Endothelial cell of umbilical vein (primary cell): ENCODE measurements at regions not wholly inside any gene's neighbourhood (a gene's known extent, or its start where the extent isn't known, plus 50 kb on each side); places are given as distances from the start of the nearest gene placed in this dataset.

ENCODE experiments used
- BruUV-seq: library from RNA; stranded (reverse); fragments of 400-500 nt; replicated peaks from 2 replicates; lab custom pipeline; 2021; lab: Mats Ljungman, UMichigan
- CTCF ChIA-PET: fragments of 300-600, 350-600 bp; sonication (Branson Sonifier 250); formaldehyde crosslinking; loops from one replicate; lab custom pipeline; 2021; ENCODE audit warnings: antibody characterized with exemption, inconsistent platforms; lab: Charles Lee
- POLR2A ChIA-PET: fragments of 300-600, 350-600 bp; sonication (Branson Sonifier 250); formaldehyde crosslinking; loops from one replicate; lab custom pipeline; 2021; ENCODE audit warnings: antibody characterized with exemption, inconsistent platforms; lab: Charles Lee
- DNase-seq: peaks from one replicate; pipeline ENCODE4 v3.0.0-alpha.2; 2011; ENCODE audit warnings: low read depth, low spot score
- FAIRE-seq: peaks from 2 replicates; lab custom pipeline; 2011; peaks lifted over from hg19 to GRCh38; lab: Jason Lieb, UNC
- H2AFZ ChIP-seq: 2 replicates; pipeline ENCODE4 v1.6.0; 2012; ENCODE audit warnings: low read depth, low read length, control low read depth, inconsistent platforms
- H3K27ac ChIP-seq: 2 replicates; pipeline ENCODE4 v1.5.1; 2011; ENCODE audit warnings: low read depth, mild to moderate bottlenecking, control low read depth, low read length, moderate library complexity; ENCODE audit not compliant: insufficient read depth
- H3K27me3 ChIP-seq, 2 experiments: 2 replicates each; pipeline versions ENCODE4 v1.6.0 to v1.6.1; 2011; ENCODE audit warnings: low read length in 2 of 2, mixed read lengths in 1 of 2; ENCODE audit not compliant: control insufficient read depth in 2 of 2, insufficient read depth in 2 of 2
- H3K36me3 ChIP-seq, 2 experiments: 2 replicates in 1 of 2; 3 replicates in 1 of 2; pipeline ENCODE4 v1.5.1; 2011; ENCODE audit warnings: low read length in 2 of 2, mild to moderate bottlenecking in 1 of 2, moderate library complexity in 1 of 2; ENCODE audit not compliant: control insufficient read depth in 2 of 2, insufficient read depth in 2 of 2; ENCODE audit errors: extremely low read depth in 1 of 2
- H3K4me1 ChIP-seq: 3 replicates; pipeline ENCODE4 v1.5.1; 2011; ENCODE audit warnings: mild to moderate bottlenecking, low read length; ENCODE audit not compliant: control insufficient read depth, insufficient read depth; ENCODE audit errors: extremely low read depth
- H3K4me2 ChIP-seq: 2 replicates; pipeline ENCODE4 v1.6.1; 2011; ENCODE audit warnings: low read length, control low read depth, mixed read lengths; ENCODE audit not compliant: insufficient read depth
- H3K4me3 ChIP-seq, 3 experiments: fragments of 200-600 bp in 1 of 3; sonication (generic), shearing (Covaris generic) in 1 of 3; replicated peaks in 1 of 3; 2 replicates each; pipeline ENCODE4 v1.5.1; 2011 to 2016; ENCODE audit warnings: control low read depth in 3 of 3, low read length in 3 of 3, mild to moderate bottlenecking in 2 of 3, inconsistent platforms in 1 of 3, low read depth in 1 of 3, moderate library complexity in 1 of 3; ENCODE audit not compliant: insufficient read depth in 1 of 3
- H3K79me2 ChIP-seq: 2 replicates; pipeline ENCODE4 v1.6.0; 2012; ENCODE audit warnings: low read length, inconsistent platforms; ENCODE audit not compliant: control insufficient read depth, insufficient read depth
- H3K9ac ChIP-seq: replicated peaks from 2 replicates; pipeline ENCODE3; 2011; ENCODE audit warnings: low read length, control low read depth; ENCODE audit not compliant: insufficient read depth; ENCODE audit errors: extremely low read depth
- H3K9me1 ChIP-seq: replicated peaks from 3 replicates; pipeline ENCODE4 v1.6.0; 2011; ENCODE audit warnings: mild to moderate bottlenecking, low read length; ENCODE audit not compliant: control insufficient read depth, insufficient read depth; ENCODE audit errors: extremely low read depth
- H3K9me3 ChIP-seq: replicated peaks from 2 replicates; pipeline ENCODE4 v1.5.1; 2012; ENCODE audit warnings: low read length, inconsistent platforms; ENCODE audit not compliant: control insufficient read depth, insufficient read depth
- H4K20me1 ChIP-seq: replicated peaks from 2 replicates; pipeline ENCODE3; 2011; ENCODE audit warnings: mild to moderate bottlenecking, low read length; ENCODE audit not compliant: control insufficient read depth, insufficient read depth; ENCODE audit errors: extremely low read depth
- EZH2 ChIP-seq: IDR thresholded peaks from 2 replicates; pipeline ENCODE4 v1.6.1; 2012; ENCODE audit warnings: borderline replicate concordance, low read depth, mild to moderate bottlenecking, moderate library complexity, low read length, inconsistent platforms; ENCODE audit not compliant: severe bottlenecking
- FOS ChIP-seq: IDR thresholded peaks from 2 replicates; pipeline ENCODE4 v1.6.1; 2011; ENCODE audit warnings: mild to moderate bottlenecking, low read length, moderate library complexity, borderline replicate concordance; ENCODE audit not compliant: insufficient read depth
- GATA2 ChIP-seq: IDR thresholded peaks from 2 replicates; pipeline ENCODE4 v1.7.0; 2011; ENCODE audit warnings: low read depth, mild to moderate bottlenecking, moderate library complexity, mixed read lengths, low read length; ENCODE audit not compliant: insufficient read length, insufficient read depth
- JUN ChIP-seq: IDR thresholded peaks from 2 replicates; pipeline ENCODE4 v1.6.1; 2011; ENCODE audit warnings: borderline replicate concordance, low read depth; ENCODE audit not compliant: insufficient read length, insufficient read depth
- POLR2A ChIP-seq: IDR thresholded peaks from 2 replicates; pipeline ENCODE4 v1.6.1; 2012; ENCODE audit warnings: low read depth, mild to moderate bottlenecking, control low read depth, low read length
- POLR2AphosphoS5 ChIP-seq: IDR thresholded peaks from 2 replicates; pipeline ENCODE4 v1.6.1; 2012; ENCODE audit warnings: low read depth, mild to moderate bottlenecking, control low read depth, low read length, moderate library complexity; ENCODE audit not compliant: insufficient read depth
- dilution Hi-C: fragments of 300-500 bp; cut with MboI; formaldehyde crosslinking; loops from one replicate; pipeline ENCODE4 v1.15.0; 2019; ENCODE audit warnings: low sequenced_read_pairs; ENCODE audit not compliant: extremely low pct_ligation_motif_present
- intact Hi-C: fragments of 100-400 bp; cut with micrococcal nuclease; formaldehyde crosslinking; loops from one replicate; pipeline ENCODE4 v1.10.0; 2022
- TF ChIP-seq, protein P1 (sequence below), 2 donors: IDR thresholded peaks; 1 replicate in 1 of 2; 2 replicates in 1 of 2; pipeline ENCODE4 v1.5.1; 2011; ENCODE audit warnings: low read length in 2 of 2, mild to moderate bottlenecking in 2 of 2, moderate library complexity in 2 of 2, control low read depth in 1 of 2, inconsistent platforms in 1 of 2, low read depth in 1 of 2; ENCODE audit not compliant: insufficient read depth in 1 of 2; ENCODE audit errors: extremely low read depth in 1 of 2

DNA sequence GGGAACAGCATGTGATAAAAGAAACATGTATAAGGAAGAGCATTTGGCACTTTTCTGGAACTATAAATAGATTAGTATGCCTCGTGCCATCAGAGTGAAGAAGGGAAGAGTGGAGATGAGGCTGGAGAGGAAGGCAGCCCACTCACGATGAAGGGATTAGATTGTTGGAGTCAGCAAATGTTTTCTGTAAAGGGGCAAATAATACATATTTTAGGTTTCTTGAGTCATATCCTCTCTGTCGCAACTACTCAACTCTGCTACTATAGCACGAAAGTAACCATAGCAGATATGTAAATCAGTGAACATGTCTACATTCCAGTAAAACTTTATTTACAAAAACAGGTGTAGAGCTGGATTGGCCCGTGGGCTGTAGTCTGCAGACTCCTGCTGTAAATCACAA lies 147.8 kb downstream of the TENT5C start:
- Histone ChIP-seq H3K4me3 (no peak overlapping the region), H3K9me3 (no peaks in the 10 kb centered on the region), H3K4me1 (peaks cover 9% of the 10 kb centered on the region), H3K36me3 (no peaks in the 10 kb centered on the region), H2AFZ (peak overlapping the region; percentile 7), H3K79me2 (no peaks in the 10 kb centered on the region), H3K27ac (no peak overlapping the region), H3K9ac (no peak overlapping the region), H3K9me1 (no peaks in the 10 kb centered on the region), H3K4me2 (peak overlapping the region; percentile 18), H4K20me1 (no peaks in the 10 kb centered on the region), H3K27me3 (peaks cover 6 to 9% of the 10 kb centered on the region in 2 experiments)
- DNase-seq, result no peak
- dilution Hi-C loops, result loop anchor here (25.0 kb wide), 1 partner anchor 216 kb away; no protein-coding TSS in a partner anchor
- TF ChIP-seq EZH2 (no peak), GATA2 (no peak), JUN (no peak)
- intact Hi-C loops, result loop anchor here (1.0 to 10.0 kb wide), 7 partner anchors 43 to 685 kb away; partner anchors contain the start of genes TENT5C and TRIM45
- ChIA-PET CTCF (interaction anchor here (0.6 to 10.6 kb wide), 69 partner anchors 8 to 689 kb away, joined by 3 to 398 read pairs (median 5); partner anchors contain the start of gene TENT5C), POLR2A (interaction anchor here (0.9 kb wide), 1 partner anchor 241 kb away, joined by 3 read pairs; no protein-coding TSS in a partner anchor)
- no TSS peak for BruUV-seq
- FAIRE-seq, result no peak

DNA sequence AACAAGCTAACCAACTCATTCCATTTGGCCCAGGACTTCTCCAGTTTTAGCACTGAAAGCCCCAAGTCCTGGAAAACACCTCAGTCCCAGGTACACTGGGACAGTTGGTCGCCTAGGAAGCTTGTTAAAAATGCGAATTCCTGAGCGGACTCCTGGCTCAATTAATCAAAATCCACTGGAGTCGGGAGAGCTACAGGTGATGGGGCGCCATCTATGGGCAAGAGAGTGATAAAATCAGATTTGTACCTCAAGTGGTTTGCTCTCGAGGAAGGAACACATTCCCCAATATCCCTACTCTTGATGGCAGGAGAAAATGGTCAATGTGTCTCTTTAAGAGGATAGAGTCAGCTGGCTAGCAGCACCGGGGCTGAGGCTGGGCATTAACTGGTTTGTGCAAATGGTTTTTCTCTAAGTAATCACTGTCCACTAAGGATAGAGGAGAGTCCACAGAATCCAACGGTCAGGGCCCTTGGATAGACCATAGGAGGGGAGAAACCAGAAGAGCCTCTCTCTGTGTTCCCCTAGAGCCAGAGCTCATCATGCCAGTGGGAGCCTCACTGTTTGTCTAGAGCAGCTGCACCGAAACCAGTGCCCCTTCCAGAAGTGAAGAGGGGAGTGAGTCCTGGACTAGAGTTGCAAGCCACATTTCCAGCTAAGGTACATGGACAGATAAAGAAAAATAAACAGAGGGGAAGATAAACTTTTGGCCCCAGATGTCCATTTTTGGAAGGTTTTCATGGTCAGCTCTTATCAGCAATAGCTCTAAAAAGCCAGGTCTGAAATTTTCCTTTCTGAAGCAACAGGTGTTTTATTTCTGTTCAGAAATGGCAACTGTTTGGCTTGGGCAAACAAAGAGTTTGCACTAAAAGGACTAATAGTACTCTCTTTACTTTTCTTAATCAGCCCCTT lies 148.5 kb downstream of the TENT5C start:
- Histone ChIP-seq H3K4me3 (no peak overlapping the region), H4K20me1 (no peaks in the 10 kb centered on the region), H3K9me1 (no peaks in the 10 kb centered on the region), H3K4me1 (peaks cover 9% of the 10 kb centered on the region), H3K9ac (no peak overlapping the region), H3K36me3 (no peaks in the 10 kb centered on the region), H3K9me3 (no peaks in the 10 kb centered on the region), H3K27ac (no peak overlapping the region), H3K27me3 (peaks cover 6 to 9% of the 10 kb centered on the region in 2 experiments), H2AFZ (peak overlapping the region; percentile 7), H3K79me2 (no peaks in the 10 kb centered on the region), H3K4me2 (peak overlapping the region; percentile 18)
- ChIA-PET CTCF (interaction anchor here (0.6 to 10.6 kb wide), 72 partner anchors 9 to 690 kb away, joined by 3 to 398 read pairs (median 5); partner anchors contain the start of gene TENT5C), POLR2A (interaction anchor here (0.9 kb wide), 1 partner anchor 242 kb away, joined by 3 read pairs; no protein-coding TSS in a partner anchor)
- dilution Hi-C loops, result loop anchor here (25.0 kb wide), 1 partner anchor 217 kb away; no protein-coding TSS in a partner anchor
- intact Hi-C loops, result loop anchor here (1.0 to 10.0 kb wide), 7 partner anchors 44 to 686 kb away; partner anchors contain the start of genes TENT5C and TRIM45
- DNase-seq, result peak; percentile 71
- TF ChIP-seq EZH2, result no peak
- TF ChIP-seq POLR2A, result no peak
- TF ChIP-seq, protein P1, sequence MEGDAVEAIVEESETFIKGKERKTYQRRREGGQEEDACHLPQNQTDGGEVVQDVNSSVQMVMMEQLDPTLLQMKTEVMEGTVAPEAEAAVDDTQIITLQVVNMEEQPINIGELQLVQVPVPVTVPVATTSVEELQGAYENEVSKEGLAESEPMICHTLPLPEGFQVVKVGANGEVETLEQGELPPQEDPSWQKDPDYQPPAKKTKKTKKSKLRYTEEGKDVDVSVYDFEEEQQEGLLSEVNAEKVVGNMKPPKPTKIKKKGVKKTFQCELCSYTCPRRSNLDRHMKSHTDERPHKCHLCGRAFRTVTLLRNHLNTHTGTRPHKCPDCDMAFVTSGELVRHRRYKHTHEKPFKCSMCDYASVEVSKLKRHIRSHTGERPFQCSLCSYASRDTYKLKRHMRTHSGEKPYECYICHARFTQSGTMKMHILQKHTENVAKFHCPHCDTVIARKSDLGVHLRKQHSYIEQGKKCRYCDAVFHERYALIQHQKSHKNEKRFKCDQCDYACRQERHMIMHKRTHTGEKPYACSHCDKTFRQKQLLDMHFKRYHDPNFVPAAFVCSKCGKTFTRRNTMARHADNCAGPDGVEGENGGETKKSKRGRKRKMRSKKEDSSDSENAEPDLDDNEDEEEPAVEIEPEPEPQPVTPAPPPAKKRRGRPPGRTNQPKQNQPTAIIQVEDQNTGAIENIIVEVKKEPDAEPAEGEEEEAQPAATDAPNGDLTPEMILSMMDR (IDR thresholded peaks at IDR 0.05; ENCODE audit: extremely low read depth in 1 of 2, insufficient read depth in 1 of 2, low read depth in 1 of 2, low read length in 2 of 2), result peak; percentile 72
- TF ChIP-seq FOS, result no peak
- TF ChIP-seq GATA2, result no peak
- no peak for TF ChIP-seq POLR2AphosphoS5
- peak; percentile 80 for FAIRE-seq
- no TSS peak for BruUV-seq
